Esophagus muscularis mucosa (tissue), 4 donors: ENCODE measurements at regions not wholly inside any gene's neighbourhood (a gene's known extent, or its start where the extent isn't known, plus 50 kb on each side); places are given as distances from the start of the nearest gene placed in this dataset.

Experiments used
- EP300 ChIP-seq: sonication (generic); formaldehyde crosslinking; IDR thresholded peaks from one replicate; pipeline ENCODE4 v1.6.1; 2017; ENCODE audit warnings: antibody characterized with exemption
- POLR2A ChIP-seq: fragments of 450-650 bp; IDR thresholded peaks from one replicate; pipeline ENCODE4 v1.6.1; 2017; ENCODE audit warnings: antibody characterized with exemption, moderate library complexity, mild to moderate bottlenecking, low read depth
- POLR2AphosphoS5 ChIP-seq, 2 donors: sonication (generic); formaldehyde crosslinking; IDR thresholded peaks; one replicate each; pipeline ENCODE4 v1.6.1; 2017; ENCODE audit warnings: antibody characterized with exemption in 2 of 2
- TF ChIP-seq, protein P1 (sequence below), 3 experiments: fragments of 200-600 bp in 2 of 3; fragments of 450-650 bp in 1 of 3; sonication (generic) in 2 of 3; IDR thresholded peaks; one replicate each; pipeline ENCODE4 v1.5.1; 2017 to 2019; ENCODE audit warnings: antibody characterized with exemption in 3 of 3, mild to moderate bottlenecking in 2 of 3, moderate library complexity in 1 of 3

DNA sequence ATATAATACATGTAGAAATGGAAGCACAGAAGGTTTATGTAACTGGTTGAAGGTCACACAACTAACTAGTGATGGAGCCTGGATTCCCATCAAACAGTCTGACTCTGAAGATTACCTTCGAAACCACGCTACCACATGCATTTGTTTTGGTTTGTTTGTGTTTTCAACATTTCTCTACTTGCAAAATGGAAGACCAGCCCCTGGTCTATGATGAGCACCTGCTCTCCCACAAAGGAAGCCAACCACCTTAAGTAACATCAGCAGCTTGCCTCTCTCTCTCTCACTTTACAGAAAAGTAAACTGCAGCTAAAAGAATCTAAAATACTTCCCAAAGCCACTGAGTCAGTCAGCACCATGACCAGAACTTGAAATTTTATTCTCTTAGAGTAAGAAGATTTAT lies 186.9 kb upstream of the TMPO start:
- TF ChIP-seq POLR2A (no peak), EP300 (no peak), POLR2AphosphoS5 (IDR thresholded peaks at IDR 0.05) (no peak)
- TF ChIP-seq, protein P1, sequence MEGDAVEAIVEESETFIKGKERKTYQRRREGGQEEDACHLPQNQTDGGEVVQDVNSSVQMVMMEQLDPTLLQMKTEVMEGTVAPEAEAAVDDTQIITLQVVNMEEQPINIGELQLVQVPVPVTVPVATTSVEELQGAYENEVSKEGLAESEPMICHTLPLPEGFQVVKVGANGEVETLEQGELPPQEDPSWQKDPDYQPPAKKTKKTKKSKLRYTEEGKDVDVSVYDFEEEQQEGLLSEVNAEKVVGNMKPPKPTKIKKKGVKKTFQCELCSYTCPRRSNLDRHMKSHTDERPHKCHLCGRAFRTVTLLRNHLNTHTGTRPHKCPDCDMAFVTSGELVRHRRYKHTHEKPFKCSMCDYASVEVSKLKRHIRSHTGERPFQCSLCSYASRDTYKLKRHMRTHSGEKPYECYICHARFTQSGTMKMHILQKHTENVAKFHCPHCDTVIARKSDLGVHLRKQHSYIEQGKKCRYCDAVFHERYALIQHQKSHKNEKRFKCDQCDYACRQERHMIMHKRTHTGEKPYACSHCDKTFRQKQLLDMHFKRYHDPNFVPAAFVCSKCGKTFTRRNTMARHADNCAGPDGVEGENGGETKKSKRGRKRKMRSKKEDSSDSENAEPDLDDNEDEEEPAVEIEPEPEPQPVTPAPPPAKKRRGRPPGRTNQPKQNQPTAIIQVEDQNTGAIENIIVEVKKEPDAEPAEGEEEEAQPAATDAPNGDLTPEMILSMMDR (IDR thresholded peaks at IDR 0.05): no peak
